Fibroblast of skin of back (primary cell): ENCODE measurements at regions not wholly inside any gene's neighbourhood (a gene's known extent, or its start where the extent isn't known, plus 50 kb on each side); places are given as distances from the start of the nearest gene placed in this dataset.

Experiments used
- DNase-seq: peaks from one replicate; pipeline ENCODE4 v3.0.0-alpha.2; 2013

GRCh38 chr15:94769089-94769488 lies 537.7 kb downstream of the MCTP2 start:
- no peak for DNase-seq

GRCh38 chr15:94770199-94770598 lies 538.8 kb downstream of the MCTP2 start:
- DNase-seq, result no peak

GRCh38 chr15:94777037-94777436 lies 545.7 kb downstream of the MCTP2 start:
- DNase-seq, result no peak

- no peak for DNase-seq
These were observed 547.5 kb downstream of the MCTP2 start for GRCh38 chr15:94778840-94779239.

- DNase-seq, result no peak
These were observed 548.8 kb downstream of the MCTP2 start for GRCh38 chr15:94780166-94780565.

- DNase-seq, result no peak
These were observed 553.7 kb downstream of the MCTP2 start for GRCh38 chr15:94785091-94785490.

GRCh38 chr15:94791008-94791407 lies 559.6 kb downstream of the MCTP2 start:
- no peak for DNase-seq

- no peak for DNase-seq
These were observed 560.1 kb downstream of the MCTP2 start for GRCh38 chr15:94791510-94791909.

GRCh38 chr15:94792196-94792595 lies 560.8 kb downstream of the MCTP2 start:
- peak; percentile 2 for DNase-seq

- no peak for DNase-seq
These were observed 561.8 kb downstream of the MCTP2 start for GRCh38 chr15:94793207-94793606.

- DNase-seq, result peak; percentile 1
These were observed 562.3 kb downstream of the MCTP2 start for GRCh38 chr15:94793641-94794040.

GRCh38 chr15:94804613-94805012 lies 573.3 kb downstream of the MCTP2 start:
- DNase-seq, result no peak

- DNase-seq, result no peak
These were observed 583.9 kb downstream of the MCTP2 start for GRCh38 chr15:94815110-94815731.

- no peak for DNase-seq
These were observed 584.6 kb downstream of the MCTP2 start for GRCh38 chr15:94815914-94816313.

- no peak for DNase-seq
These were observed 598.8 kb downstream of the MCTP2 start for GRCh38 chr15:94829887-94830884.

- DNase-seq, result no peak
These were observed 602.6 kb downstream of the MCTP2 start for GRCh38 chr15:94834000-94834399.

GRCh38 chr15:94834494-94834893 lies 603.1 kb downstream of the MCTP2 start:
- no peak for DNase-seq

- no peak for DNase-seq
These were observed 606.9 kb downstream of the MCTP2 start for GRCh38 chr15:94838281-94838680.

GRCh38 chr15:94840794-94841783 lies 609.7 kb downstream of the MCTP2 start:
- peak; percentile 72 for DNase-seq

GRCh38 chr15:94843060-94843459 lies 611.7 kb downstream of the MCTP2 start:
- no peak for DNase-seq

- DNase-seq, result peak; percentile 14
These were observed 612.8 kb downstream of the MCTP2 start for GRCh38 chr15:94844198-94844537.

GRCh38 chr15:94844538-94845389 lies 613.4 kb downstream of the MCTP2 start:
- DNase-seq, result peak; percentile 26
